ENCODE measurements at regions not wholly inside any gene's neighbourhood (a gene's known extent, or its start where the extent isn't known, plus 50 kb on each side); places are given as distances from the start of the nearest gene placed in this dataset.

GRCh38 chr5:29715167-29715566, 1478.3 kb upstream of the CDH6 start:
- DNase-seq (ENCODE audit: low spot score) (no peak), ATAC-seq (ENCODE audit: low FRiP score) (no peak)
- no peak for TF ChIP-seq CTCF (IDR thresholded peaks at IDR 0.05)

DNA sequence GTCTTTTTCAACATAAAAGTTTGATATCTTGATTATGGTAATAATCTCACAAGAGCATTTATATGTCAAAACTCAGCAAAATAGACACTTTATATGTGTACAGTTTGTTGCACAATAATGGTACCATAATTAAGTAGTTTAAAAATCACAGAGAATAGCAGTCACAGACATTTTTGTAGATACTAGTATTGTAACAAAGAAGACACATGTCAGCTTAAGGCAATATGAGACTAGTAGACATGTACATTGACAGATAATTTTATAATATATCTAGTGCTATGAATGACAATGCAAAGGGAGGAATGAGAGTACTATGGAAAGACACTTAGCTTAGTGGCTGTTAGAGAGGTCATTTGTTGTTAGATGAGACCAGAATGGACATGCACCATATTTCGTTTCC, 1490.6 kb upstream of the CDH6 start:
- ATAC-seq (ENCODE audit: low FRiP score) (no peak), DNase-seq (ENCODE audit: low spot score) (no peak)
- TF ChIP-seq CTCF (IDR thresholded peaks at IDR 0.05): no peak

GRCh38 chr5:29701600-29701999, 1491.9 kb upstream of the CDH6 start:
- ATAC-seq (ENCODE audit: low FRiP score): no peak
- no peak for DNase-seq (ENCODE audit: low spot score)
- TF ChIP-seq CTCF (IDR thresholded peaks at IDR 0.05): no peak

GRCh38 chr5:29697785-29698414, 1495.6 kb upstream of the CDH6 start:
- ATAC-seq (ENCODE audit: low FRiP score): no peak
- no peak for DNase-seq (ENCODE audit: low spot score)

GRCh38 chr5:29697278-29697677, 1496.2 kb upstream of the CDH6 start:
- ATAC-seq (ENCODE audit: low FRiP score) (no peak), DNase-seq (ENCODE audit: low spot score) (no peak)
- no peak for TF ChIP-seq CTCF (IDR thresholded peaks at IDR 0.05)

More at GRCh38 chr5:29697785-29698414, 1495.6 kb upstream of the CDH6 start:
- TF ChIP-seq CTCF (IDR thresholded peaks at IDR 0.05): no peak

- TF ChIP-seq CTCF (IDR thresholded peaks at IDR 0.05): no peak
- DNase-seq (ENCODE audit: low spot score): no peak
- no peak for ATAC-seq (ENCODE audit: low FRiP score)
Measured at GRCh38 chr5:29672678-29673077, 1520.8 kb upstream of the CDH6 start.

DNA sequence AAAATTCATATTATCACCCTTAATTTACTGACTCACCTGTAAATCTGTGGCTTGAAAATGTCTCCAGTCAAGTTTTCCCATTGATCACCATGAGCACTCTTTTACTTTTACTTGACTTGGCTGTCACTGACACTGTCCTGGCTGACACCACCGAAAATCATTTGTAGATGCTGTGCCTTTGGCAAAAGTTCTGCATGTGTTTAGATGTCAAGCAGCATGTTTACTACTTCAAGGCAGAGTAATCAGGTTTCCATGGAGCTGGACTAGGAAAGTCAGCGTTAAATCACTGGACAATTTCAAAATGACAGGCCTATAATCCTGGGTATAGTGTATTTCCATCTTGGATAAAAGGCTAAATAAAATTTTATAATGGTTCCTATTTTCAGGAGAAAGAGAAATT, 1530.6 kb upstream of the CDH6 start:
- no peak for ATAC-seq (ENCODE audit: low FRiP score)

More for the DNA sequence above, 1530.6 kb upstream of the CDH6 start:
- no peak for TF ChIP-seq CTCF (IDR thresholded peaks at IDR 0.05)
- DNase-seq (ENCODE audit: low spot score): no peak
